HFF-Myc (cell line): ENCODE measurements at regions not wholly inside any gene's neighbourhood (a gene's known extent, or its start where the extent isn't known, plus 50 kb on each side); places are given as distances from the start of the nearest gene placed in this dataset.

Source experiments
- DNase-seq: peaks from one replicate; pipeline ENCODE4 v3.0.0-alpha.2; 2011; ENCODE audit warnings: low read depth; ENCODE audit errors: extremely low read depth
- H3K4me3 ChIP-seq: replicated peaks from 2 replicates; pipeline ENCODE4 v1.5.1; 2011; ENCODE audit warnings: low read depth, mild to moderate bottlenecking, control low read depth, low read length
- CTCF ChIP-seq: IDR thresholded peaks from 2 replicates; pipeline ENCODE4 v1.5.1; 2012; ENCODE audit warnings: mild to moderate bottlenecking, low read depth, low read length, control low read depth; ENCODE audit errors: missing control alignments

- no peak overlapping the region for H3K4me3 ChIP-seq
- no peak for TF ChIP-seq CTCF
- DNase-seq: no peak
These were observed 318.9 kb downstream of the AJAP1 start for GRCh38 chr1:4973341-4973740.

GRCh38 chr1:4972761-4973320, 318.4 kb downstream of the AJAP1 start:
- no peak for DNase-seq
- H3K4me3 ChIP-seq: no peak overlapping the region
- TF ChIP-seq CTCF: no peak

- H3K4me3 ChIP-seq: no peak overlapping the region
- DNase-seq: no peak
- no peak for TF ChIP-seq CTCF
These were observed 317.3 kb downstream of the AJAP1 start for GRCh38 chr1:4971666-4972065.

GRCh38 chr1:4970532-4970931, 316.1 kb downstream of the AJAP1 start:
- no peak for DNase-seq
- TF ChIP-seq CTCF: no peak

GRCh38 chr1:4969556-4970129, 315.2 kb downstream of the AJAP1 start:
- DNase-seq: no peak
- H3K4me3 ChIP-seq: no peak overlapping the region
- TF ChIP-seq CTCF: no peak

More at GRCh38 chr1:4970532-4970931, 316.1 kb downstream of the AJAP1 start:
- H3K4me3 ChIP-seq: no peak overlapping the region

- DNase-seq: no peak
- H3K4me3 ChIP-seq: no peak overlapping the region
- no peak for TF ChIP-seq CTCF
These were observed 311.1 kb downstream of the AJAP1 start for GRCh38 chr1:4965346-4966075.
